ENCODE measurements at regions not wholly inside any gene's neighbourhood (a gene's known extent, or its start where the extent isn't known, plus 50 kb on each side); places are given as distances from the start of the nearest gene placed in this dataset.

DNA sequence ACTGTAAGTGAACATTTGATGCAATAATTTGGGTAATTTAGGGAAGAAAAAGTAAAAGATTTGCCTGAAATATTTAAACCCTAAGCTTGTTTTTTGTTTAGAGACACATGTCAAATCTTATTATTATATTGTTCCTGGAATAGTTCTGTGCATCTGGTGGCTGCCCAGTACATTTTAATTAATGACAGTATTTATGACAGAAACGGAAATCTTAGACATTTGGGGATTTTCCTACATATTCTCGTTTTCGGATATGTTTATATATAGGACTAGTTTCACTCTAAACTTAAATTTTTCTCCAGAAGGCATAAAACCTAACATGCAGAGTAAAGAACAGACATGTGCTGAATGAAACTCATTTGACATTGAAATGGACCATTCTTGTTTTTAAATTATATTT, 125.6 kb upstream of the PAQR3 start:
- H4K91ac ChIP-seq (ENCODE audit: insufficient read length, low read depth, low read length): no peak overlapping the region
- Mint-ChIP-seq H3K4me3 (no peak overlapping the region), H3K36me3 (ENCODE audit: insufficient read depth in 1 of 3, low read depth in 3 of 3) (no peaks in the 10 kb centered on the region), H3K4me1 (0 out of 4 replicates have a peak, but pooled peaks cover 0 to 5% of the 10 kb centered on the region in 2 experiments), H3K27ac (no peak overlapping the region), H3K27me3 (ENCODE audit: low read depth) (no peaks in the 10 kb centered on the region), H3K9me3 (no peaks in the 10 kb centered on the region)
- H4K5ac ChIP-seq (ENCODE audit: insufficient read length, low read depth, low read length): no peak overlapping the region
- H2BK120ac ChIP-seq (ENCODE audit: low read depth, low read length, poor library complexity, severe bottlenecking): no peak overlapping the region
- no peak overlapping the region for H3K18ac ChIP-seq (ENCODE audit: insufficient read length, low read depth, low read length)
- no peak overlapping the region for H3K23ac ChIP-seq (ENCODE audit: insufficient read length, low read depth, low read length)
- no peaks in the 10 kb centered on the region for H3K9me3 ChIP-seq (ENCODE audit: control insufficient read depth, low read depth, low read length)
- no peak overlapping the region for H3K56ac ChIP-seq (ENCODE audit: insufficient read length, low read depth, low read length)
- no peaks in the 10 kb centered on the region for H3K79me1 ChIP-seq (ENCODE audit: insufficient read depth, low read depth, low read length, poor library complexity, severe bottlenecking)
- H3K23me2 ChIP-seq (ENCODE audit: insufficient read length, low read depth, low read length, poor library complexity, severe bottlenecking): no peaks in the 10 kb centered on the region
- no peak overlapping the region for H2BK15ac ChIP-seq (ENCODE audit: low read depth, low read length)
- no peaks in the 10 kb centered on the region for H3K79me2 ChIP-seq (ENCODE audit: insufficient read depth, low read length)
- no peak overlapping the region for H2BK20ac ChIP-seq (ENCODE audit: low read depth, low read length, poor library complexity, severe bottlenecking)
- H3K4me2 ChIP-seq (ENCODE audit: insufficient read depth, insufficient read length, low read length): no peak overlapping the region
- no peak overlapping the region for H2AK5ac ChIP-seq (ENCODE audit: insufficient read length, low read length)
- no peak for DNase-seq
- H2BK5ac ChIP-seq (ENCODE audit: insufficient read length, low read length): no peak overlapping the region
- no peak overlapping the region for H2BK12ac ChIP-seq (ENCODE audit: insufficient read length, low read depth, low read length)
- no CpG with 5 or more reads among the region's 3 CpGs for WGBS (ENCODE audit: extremely low coverage, insufficient read length, low lambda C conversion rate)
- H3K9ac ChIP-seq (ENCODE audit: extremely low read depth, insufficient read length, low read length): no peak overlapping the region
- no peaks in the 10 kb centered on the region for H3K27me3 ChIP-seq (ENCODE audit: insufficient read depth, low read length)
- H3K14ac ChIP-seq (ENCODE audit: insufficient read depth, low read length): no peak overlapping the region
- H4K20me1 ChIP-seq (ENCODE audit: control insufficient read depth, insufficient read depth, insufficient read length): no peaks in the 10 kb centered on the region
- H4K8ac ChIP-seq (replicated peaks; ENCODE audit: insufficient read length, low read depth, low read length): no peak overlapping the region
- H3K27ac ChIP-seq (ENCODE audit: insufficient read length, low read depth, low read length): no peak overlapping the region
- H3K4ac ChIP-seq (ENCODE audit: low read depth, low read length): no peak overlapping the region
- H3T11ph ChIP-seq (ENCODE audit: low read length): no peak overlapping the region
- H2AFZ ChIP-seq (ENCODE audit: low read length): no peak overlapping the region
- no peak for TF ChIP-seq CTCF (conservative IDR thresholded peaks at IDR 0.05)
- no peaks in the 10 kb centered on the region for H3K4me1 ChIP-seq (ENCODE audit: insufficient read depth, low read length)

Data from H9 (cell line).